Caco-2 (cell line): ENCODE measurements at regions not wholly inside any gene's neighbourhood (a gene's known extent, or its start where the extent isn't known, plus 50 kb on each side); places are given as distances from the start of the nearest gene placed in this dataset.

Experiments
- BruUV-seq: library from RNA; stranded (reverse); fragments of 400-500 nt; replicated peaks from 2 replicates; lab custom pipeline; 2021; lab: Mats Ljungman, UMichigan
- CTCF ChIA-PET: fragments of 300-600 bp; sonication (Branson Sonifier 250); formaldehyde crosslinking; loops from one replicate; lab custom pipeline; 2022; ENCODE audit warnings: antibody characterized with exemption; lab: Charles Lee
- POLR2A ChIA-PET: fragments of 300-600 bp; sonication (Branson Sonifier 250); formaldehyde crosslinking; loops from one replicate; lab custom pipeline; 2022; ENCODE audit warnings: antibody characterized with exemption; lab: Charles Lee
- DNase-seq, 2 experiments: peaks; one replicate each; pipeline versions ENCODE4 v3.0.0 to v3.0.0-alpha.2; 2020 to 2022
- H3K27me3 ChIP-seq: replicated peaks from 2 replicates; pipeline ENCODE4 v1.6.0; 2011; ENCODE audit warnings: low read length; ENCODE audit not compliant: control insufficient read depth, insufficient read depth
- H3K36me3 ChIP-seq: 2 replicates; pipeline ENCODE4 v1.5.1; 2011; ENCODE audit warnings: low read length; ENCODE audit not compliant: control insufficient read depth, insufficient read depth
- H3K4me1 ChIP-seq: fragments of 250-450 bp; sonication (Bioruptor Pico); 2 replicates; pipeline ENCODE4 v1.5.1; 2020; ENCODE audit warnings: mild to moderate bottlenecking
- H3K4me3 ChIP-seq: 2 replicates; pipeline ENCODE4 v1.5.1; 2011; ENCODE audit warnings: low read depth, mild to moderate bottlenecking, control low read depth, low read length
- H3K9me3 ChIP-seq: fragments of 250-450 bp; sonication (Bioruptor Pico); 2 replicates; pipeline ENCODE4 v1.5.1; 2020; ENCODE audit warnings: mild to moderate bottlenecking, moderate library complexity
- H3K27ac Mint-ChIP-seq: one replicate; pipeline ENCODE4 v1.8.0; 2022; ENCODE audit warnings: mixed read lengths; ENCODE audit not compliant: unreplicated experiment
- H3K27me3 Mint-ChIP-seq: one replicate; pipeline ENCODE4 v1.8.0; 2022; ENCODE audit warnings: mixed read lengths; ENCODE audit not compliant: insufficient read depth, unreplicated experiment
- H3K36me3 Mint-ChIP-seq: one replicate; pipeline ENCODE4 v1.8.0; 2022; ENCODE audit warnings: mild to moderate bottlenecking, mixed read lengths; ENCODE audit not compliant: insufficient read depth, unreplicated experiment
- H3K4me1 Mint-ChIP-seq: one replicate; pipeline ENCODE4 v1.8.0; 2022; ENCODE audit warnings: low read depth, mixed read lengths; ENCODE audit not compliant: unreplicated experiment
- H3K4me3 Mint-ChIP-seq: one replicate; pipeline ENCODE4 v1.8.0; 2022; ENCODE audit warnings: mild to moderate bottlenecking, moderate library complexity, mixed read lengths; ENCODE audit not compliant: unreplicated experiment
- H3K9me3 Mint-ChIP-seq: one replicate; pipeline ENCODE4 v1.8.0; 2022; ENCODE audit warnings: mixed read lengths; ENCODE audit not compliant: unreplicated experiment
- CTCF ChIP-seq, 2 experiments: fragments of 200-600 bp in 1 of 2; IDR thresholded peaks; 1 replicate in 1 of 2; 2 replicates in 1 of 2; pipeline versions ENCODE4 v1.5.1 to v1.8.0; 2011 to 2022; ENCODE audit warnings: antibody characterized with exemption in 1 of 2, control low read depth in 1 of 2, inconsistent platforms in 1 of 2, low read depth in 1 of 2, low read length in 1 of 2, mild to moderate bottlenecking in 1 of 2, moderate library complexity in 1 of 2; ENCODE audit not compliant: insufficient read depth in 1 of 2, severe bottlenecking in 1 of 2, unreplicated experiment in 1 of 2
- intact Hi-C: fragments of 100-400 bp; cut with micrococcal nuclease; formaldehyde crosslinking; loops from one replicate; pipeline ENCODE4 v1.10.0; 2022; ENCODE audit not compliant: unreplicated experiment

GRCh38 chr3:86175593-86176444 lies 815.1 kb downstream of the VGLL3 start:
- DNase-seq = no peak
- Mint-ChIP-seq H3K36me3 (no peaks in the 10 kb centered on the region), H3K9me3 (no peaks in the 10 kb centered on the region), H3K27ac (no peak overlapping the region), H3K4me3 (no peak overlapping the region), H3K4me1 (no peaks in the 10 kb centered on the region), H3K27me3 (peaks cover 5% of the 10 kb centered on the region)
- intact Hi-C loops = no loop called here
- no peaks in the 10 kb centered on the region for H3K4me1 ChIP-seq
- H3K9me3 ChIP-seq = no peaks in the 10 kb centered on the region
- POLR2A ChIA-PET = no interaction called here
- no peak overlapping the region for H3K4me3 ChIP-seq
- no peak for TF ChIP-seq CTCF (IDR thresholded peaks at IDR 0.05; ENCODE audit: insufficient read depth in 1 of 2, low read depth in 1 of 2, low read length in 1 of 2, severe bottlenecking in 1 of 2, unreplicated experiment in 1 of 2)
- CTCF ChIA-PET = no interaction called here
- no peaks in the 10 kb centered on the region for H3K36me3 ChIP-seq
- no peaks in the 10 kb centered on the region for H3K27me3 ChIP-seq
- no TSS peak for BruUV-seq

- no peaks in the 10 kb centered on the region for H3K36me3 Mint-ChIP-seq
- no TSS peak for BruUV-seq
- H3K4me3 ChIP-seq = no peak overlapping the region
- intact Hi-C loops = no loop called here
- ChIA-PET POLR2A (no interaction called here), CTCF (no interaction called here)
- no peak overlapping the region for H3K4me3 Mint-ChIP-seq
- H3K27me3 Mint-ChIP-seq = peaks cover 5% of the 10 kb centered on the region
- no peaks in the 10 kb centered on the region for H3K4me1 Mint-ChIP-seq
- TF ChIP-seq CTCF (IDR thresholded peaks at IDR 0.05; ENCODE audit: insufficient read depth in 1 of 2, low read depth in 1 of 2, low read length in 1 of 2, severe bottlenecking in 1 of 2, unreplicated experiment in 1 of 2) = no peak
- no peak for DNase-seq
- H3K27ac Mint-ChIP-seq = no peak overlapping the region
- H3K9me3 Mint-ChIP-seq = no peaks in the 10 kb centered on the region
- H3K4me1 ChIP-seq = no peaks in the 10 kb centered on the region
- H3K27me3 ChIP-seq = no peaks in the 10 kb centered on the region
- H3K36me3 ChIP-seq = no peaks in the 10 kb centered on the region
- no peaks in the 10 kb centered on the region for H3K9me3 ChIP-seq
These were observed 815.9 kb downstream of the VGLL3 start for GRCh38 chr3:86175051-86175536.

- intact Hi-C loops = no loop called here
- no peaks in the 10 kb centered on the region for H3K36me3 Mint-ChIP-seq
- Histone ChIP-seq H3K36me3 (no peaks in the 10 kb centered on the region), H3K27me3 (no peaks in the 10 kb centered on the region), H3K4me3 (no peak overlapping the region), H3K9me3 (no peaks in the 10 kb centered on the region), H3K4me1 (no peaks in the 10 kb centered on the region)
- no peak overlapping the region for H3K27ac Mint-ChIP-seq
- no TSS peak for BruUV-seq
- no peak for DNase-seq
- CTCF ChIA-PET = no interaction called here
- TF ChIP-seq CTCF (IDR thresholded peaks at IDR 0.05; ENCODE audit: insufficient read depth in 1 of 2, low read depth in 1 of 2, low read length in 1 of 2, severe bottlenecking in 1 of 2, unreplicated experiment in 1 of 2) = no peak
- no peaks in the 10 kb centered on the region for H3K9me3 Mint-ChIP-seq
- no peak overlapping the region for H3K4me3 Mint-ChIP-seq
- POLR2A ChIA-PET = no interaction called here
- no peaks in the 10 kb centered on the region for H3K4me1 Mint-ChIP-seq
- H3K27me3 Mint-ChIP-seq = peaks cover 5% of the 10 kb centered on the region
These were observed 817.5 kb downstream of the VGLL3 start for GRCh38 chr3:86173401-86173800.
